CD4-positive, alpha-beta T cell treated with Interleukin-4 for 4 hours (primary cell): ENCODE measurements at regions not wholly inside any gene's neighbourhood (a gene's known extent, or its start where the extent isn't known, plus 50 kb on each side); places are given as distances from the start of the nearest gene placed in this dataset.

Experiments used
- DNase-seq: peaks from one replicate; pipeline ENCODE4 v3.0.0-alpha.2; 2020

- DNase-seq = no peak
Observed at GRCh38 chr5:103498800-103499551, 63.6 kb downstream of the NUDT12 start.

GRCh38 chr5:103498211-103498610 lies 64.4 kb downstream of the NUDT12 start:
- DNase-seq = no peak

GRCh38 chr5:103497781-103498180 lies 64.8 kb downstream of the NUDT12 start:
- no peak for DNase-seq

GRCh38 chr5:103490030-103490739 lies 72.4 kb downstream of the NUDT12 start:
- no peak for DNase-seq

- no peak for DNase-seq
Observed at GRCh38 chr5:103489307-103489706, 73.3 kb downstream of the NUDT12 start.

GRCh38 chr5:103487822-103488493 lies 74.6 kb downstream of the NUDT12 start:
- no peak for DNase-seq

- DNase-seq = no peak
Observed at GRCh38 chr5:103487218-103487617, 75.4 kb downstream of the NUDT12 start.

GRCh38 chr5:103486739-103487138 lies 75.8 kb downstream of the NUDT12 start:
- no peak for DNase-seq

GRCh38 chr5:103480246-103480645 lies 82.3 kb downstream of the NUDT12 start:
- no peak for DNase-seq

GRCh38 chr5:103477678-103478077 lies 84.9 kb downstream of the NUDT12 start:
- DNase-seq = no peak

- DNase-seq = no peak
Observed at GRCh38 chr5:103476811-103477210, 85.8 kb downstream of the NUDT12 start.

- peak; percentile 30 for DNase-seq
Observed at GRCh38 chr5:103475629-103476240, 86.9 kb downstream of the NUDT12 start.

- no peak for DNase-seq
Observed at GRCh38 chr5:103474677-103475076, 87.9 kb downstream of the NUDT12 start.

- DNase-seq = no peak
Observed at GRCh38 chr5:103473725-103474124, 88.9 kb downstream of the NUDT12 start.

GRCh38 chr5:103472830-103473229 lies 89.8 kb downstream of the NUDT12 start:
- DNase-seq = no peak

GRCh38 chr5:103472265-103472664 lies 90.3 kb downstream of the NUDT12 start:
- no peak for DNase-seq

GRCh38 chr5:103469288-103470040 lies 93.1 kb downstream of the NUDT12 start:
- no peak for DNase-seq

GRCh38 chr5:103467831-103468230 lies 94.8 kb downstream of the NUDT12 start:
- no peak for DNase-seq

GRCh38 chr5:103466495-103466894 lies 96.1 kb downstream of the NUDT12 start:
- no peak for DNase-seq

- DNase-seq = no peak
Observed at GRCh38 chr5:103465891-103466290, 96.7 kb downstream of the NUDT12 start.

- no peak for DNase-seq
Observed at GRCh38 chr5:103464835-103465484, 97.6 kb downstream of the NUDT12 start.

GRCh38 chr5:103463261-103463660 lies 99.3 kb downstream of the NUDT12 start:
- DNase-seq = no peak
